Hepatocyte (in vitro differentiated cells): ENCODE measurements at regions not wholly inside any gene's neighbourhood (a gene's known extent, or its start where the extent isn't known, plus 50 kb on each side); places are given as distances from the start of the nearest gene placed in this dataset.

ENCODE experiments used
- DNase-seq: peaks from one replicate; pipeline ENCODE4 v3.0.0-alpha.2; 2016; ENCODE audit warnings: low spot score
- H2AFZ ChIP-seq: fragments of 200-600 bp; sonication (generic); 2 replicates; pipeline ENCODE4 v1.6.0; 2016; ENCODE audit warnings: antibody characterized with exemption, mild to moderate bottlenecking
- H3K27ac ChIP-seq: fragments of 200-600 bp; sonication (generic); 2 replicates; pipeline ENCODE4 v1.5.1; 2016; ENCODE audit warnings: mild to moderate bottlenecking
- H3K27me3 ChIP-seq: fragments of 200-600 bp; sonication (generic); 2 replicates; pipeline ENCODE4 v1.6.1; 2016
- H3K36me3 ChIP-seq: fragments of 200-600 bp; sonication (generic); replicated peaks from 2 replicates; pipeline ENCODE4 v1.5.1; 2016; ENCODE audit warnings: low read depth; ENCODE audit not compliant: insufficient read depth
- H3K4me1 ChIP-seq: fragments of 200-600 bp; sonication (generic); 2 replicates; pipeline ENCODE4 v1.5.1; 2016; ENCODE audit warnings: mild to moderate bottlenecking, moderate library complexity; ENCODE audit not compliant: insufficient read depth
- H3K4me2 ChIP-seq: fragments of 200-600 bp; sonication (generic); 2 replicates; pipeline ENCODE4 v1.6.0; 2016
- H3K4me3 ChIP-seq: fragments of 200-600 bp; sonication (generic); 2 replicates; pipeline ENCODE4 v1.5.1; 2016; ENCODE audit warnings: mild to moderate bottlenecking
- H3K79me2 ChIP-seq: fragments of 200-600 bp; sonication (generic); 2 replicates; pipeline ENCODE4 v1.6.0; 2017; ENCODE audit warnings: mild to moderate bottlenecking
- H3K9me2 ChIP-seq: fragments of 200-600 bp; sonication (generic); replicated peaks from 2 replicates; pipeline ENCODE4 v1.6.0; 2017; ENCODE audit warnings: mild to moderate bottlenecking; ENCODE audit not compliant: insufficient read depth
- H3K9me3 ChIP-seq: fragments of 200-600 bp; sonication (generic); 2 replicates; pipeline ENCODE4 v1.5.1; 2016; ENCODE audit warnings: low read depth, mild to moderate bottlenecking
- H4K20me1 ChIP-seq: fragments of 200-600 bp; sonication (generic); 2 replicates; pipeline ENCODE4 v1.6.0; 2016; ENCODE audit warnings: mild to moderate bottlenecking; ENCODE audit not compliant: insufficient read depth, poor library complexity, severe bottlenecking
- CTCF ChIP-seq: fragments of 200-600 bp; sonication (generic); IDR thresholded peaks from 2 replicates; pipeline ENCODE4 v1.5.1; 2016; ENCODE audit warnings: antibody characterized with exemption, mild to moderate bottlenecking; ENCODE audit not compliant: poor library complexity
- EZH2 ChIP-seq: fragments of 200-600 bp; sonication (generic); IDR thresholded peaks from 2 replicates; pipeline ENCODE4 v1.6.1; 2016; ENCODE audit warnings: antibody characterized with exemption, mild to moderate bottlenecking, borderline replicate concordance
- EZH2phosphoT487 ChIP-seq: fragments of 200-600 bp; sonication (generic); IDR thresholded peaks from one replicate; pipeline ENCODE4 v1.6.1; 2018; ENCODE audit warnings: antibody characterized with exemption, mild to moderate bottlenecking, low read depth, moderate library complexity; ENCODE audit not compliant: unreplicated experiment, severe bottlenecking
- WGBS: methylation state at CpG from one replicate; pipeline ENCODE4 v1.1.6; 2016; ENCODE audit warnings: low lambda C conversion rate; ENCODE audit errors: missing lambda C conversion rate; 5-methylcytosine and 5-hydroxymethylcytosine counted together

DNA sequence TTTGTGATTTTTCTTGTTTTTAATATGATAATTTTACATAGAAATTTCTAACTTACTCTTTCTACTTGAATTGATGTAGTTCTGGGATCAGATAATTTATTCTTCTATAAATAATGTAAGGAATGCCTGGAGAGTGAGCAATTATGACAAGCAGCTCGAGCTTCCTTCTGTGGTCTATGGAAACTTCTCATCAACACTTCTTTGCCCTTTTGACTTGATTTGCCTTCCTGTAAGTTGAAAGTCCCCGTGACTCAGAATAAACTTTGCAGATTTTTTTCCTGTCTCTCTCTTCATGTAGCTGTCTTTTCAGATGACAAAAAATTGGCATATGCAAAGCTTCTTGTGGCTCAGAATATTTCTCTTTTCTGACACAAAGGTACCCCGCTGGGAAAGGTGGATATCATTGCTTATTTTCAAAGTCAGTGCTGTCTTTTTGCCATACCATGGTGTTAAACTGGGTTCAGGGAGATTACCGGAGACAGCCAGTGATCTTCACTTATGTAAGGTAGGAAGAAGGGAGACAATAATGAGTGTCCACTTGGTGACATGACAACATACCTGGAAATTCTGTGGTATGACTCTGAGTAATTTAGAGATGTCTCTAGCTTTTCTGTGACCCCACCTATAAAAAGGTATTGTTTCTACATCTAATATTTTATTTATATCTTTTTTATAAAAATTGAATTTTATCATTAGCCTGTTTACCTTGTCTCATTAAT, 278.6 kb upstream of the GNPDA2 start:
- H3K4me1 ChIP-seq, result no peaks in the 10 kb centered on the region
- H3K36me3 ChIP-seq, result no peaks in the 10 kb centered on the region
- no peak overlapping the region for H3K27ac ChIP-seq
- no peak overlapping the region for H3K4me2 ChIP-seq
- no peaks in the 10 kb centered on the region for H3K27me3 ChIP-seq
- no peak for TF ChIP-seq CTCF
- no peak for TF ChIP-seq EZH2phosphoT487
- no peak for TF ChIP-seq EZH2
- no peaks in the 10 kb centered on the region for H3K9me2 ChIP-seq
- no peak for DNase-seq
- H3K4me3 ChIP-seq, result no peak overlapping the region
- no peaks in the 10 kb centered on the region for H3K79me2 ChIP-seq
- no peaks in the 10 kb centered on the region for H3K9me3 ChIP-seq
- no peak overlapping the region for H2AFZ ChIP-seq
- WGBS, result 53% methylated on average over 4 of the region's 4 CpGs
- no peaks in the 10 kb centered on the region for H4K20me1 ChIP-seq

DNA sequence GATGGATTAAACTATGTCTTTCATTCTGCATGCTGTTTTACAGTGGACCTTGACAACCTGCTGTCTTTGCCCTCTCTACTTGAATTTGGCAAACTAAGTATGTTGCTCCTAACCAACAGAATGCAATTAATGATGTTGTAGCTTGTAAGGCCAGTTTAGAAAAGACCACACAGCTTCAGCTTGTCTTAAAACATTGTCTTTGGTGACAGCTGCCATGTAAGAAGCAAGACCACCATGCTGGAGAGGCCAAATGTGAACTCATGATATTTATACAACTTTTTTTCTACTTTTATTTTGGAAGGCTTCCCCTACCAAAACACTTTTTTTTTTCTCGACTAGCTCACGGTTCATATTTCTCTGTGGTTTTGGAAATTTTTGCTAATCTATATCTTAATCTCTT, 278.0 kb upstream of the GNPDA2 start:
- H3K9me2 ChIP-seq, result no peaks in the 10 kb centered on the region
- no peaks in the 10 kb centered on the region for H3K9me3 ChIP-seq
- TF ChIP-seq EZH2phosphoT487 (no peak), EZH2 (no peak), CTCF (no peak)
- no peaks in the 10 kb centered on the region for H3K27me3 ChIP-seq
- H3K4me3 ChIP-seq, result no peak overlapping the region
- no peaks in the 10 kb centered on the region for H4K20me1 ChIP-seq
- no peak overlapping the region for H2AFZ ChIP-seq
- H3K4me2 ChIP-seq, result no peak overlapping the region
- H3K79me2 ChIP-seq, result no peaks in the 10 kb centered on the region
- no peaks in the 10 kb centered on the region for H3K4me1 ChIP-seq
- no peak overlapping the region for H3K27ac ChIP-seq
- WGBS, result 71% methylated on average over 2 of the region's 2 CpGs
- no peak for DNase-seq
- no peaks in the 10 kb centered on the region for H3K36me3 ChIP-seq

GRCh38 chr4:44996276-44996845, 270.0 kb upstream of the GNPDA2 start:
- Histone ChIP-seq H4K20me1 (no peaks in the 10 kb centered on the region), H3K9me2 (no peaks in the 10 kb centered on the region), H3K27me3 (no peaks in the 10 kb centered on the region), H3K36me3 (no peaks in the 10 kb centered on the region), H3K4me3 (no peak overlapping the region), H3K79me2 (no peaks in the 10 kb centered on the region), H3K27ac (no peak overlapping the region), H2AFZ (no peak overlapping the region), H3K4me2 (no peak overlapping the region), H3K9me3 (no peaks in the 10 kb centered on the region), H3K4me1 (no peaks in the 10 kb centered on the region)
- WGBS, result 89% methylated on average over 4 of the region's 4 CpGs
- no peak for DNase-seq
- TF ChIP-seq CTCF (no peak), EZH2phosphoT487 (no peak), EZH2 (no peak)
